HG03342 (cell line): ENCODE measurements at regions not wholly inside any gene's neighbourhood (a gene's known extent, or its start where the extent isn't known, plus 50 kb on each side); places are given as distances from the start of the nearest gene placed in this dataset.
"Not testable (repeated sequence)": the region's sequence is repeated elsewhere in the genome, so short reads cannot be mapped to it uniquely, and the experiment has no call there.

Source experiments
- ATAC-seq: cut with Tn5 transposase; IDR thresholded peaks from one replicate; pipeline ENCODE4 v1.9.1; 2021; ENCODE audit warnings: mild to moderate bottlenecking, moderate library complexity; ENCODE audit not compliant: unreplicated experiment

DNA sequence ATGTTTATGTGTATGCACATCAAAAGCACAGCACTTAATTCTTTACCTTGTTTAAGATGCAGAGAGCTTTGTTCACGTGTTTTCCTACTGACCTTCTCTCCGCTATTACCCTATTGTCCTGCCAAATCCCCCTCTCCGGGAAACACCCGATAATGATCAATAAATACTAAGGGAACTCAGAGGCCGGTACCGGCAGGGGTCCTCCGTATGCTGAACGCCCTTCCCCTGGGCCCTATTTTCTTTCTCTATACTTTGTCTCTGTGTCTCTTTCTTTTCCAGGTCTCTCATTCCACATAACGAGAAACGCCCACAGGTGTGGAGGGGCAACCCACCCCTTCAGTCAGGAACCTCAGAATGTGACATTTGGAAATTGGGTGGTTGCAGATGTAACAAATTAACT lies 160.1 kb downstream of the ADRA2C start:
- not testable (repeated sequence) for ATAC-seq

DNA sequence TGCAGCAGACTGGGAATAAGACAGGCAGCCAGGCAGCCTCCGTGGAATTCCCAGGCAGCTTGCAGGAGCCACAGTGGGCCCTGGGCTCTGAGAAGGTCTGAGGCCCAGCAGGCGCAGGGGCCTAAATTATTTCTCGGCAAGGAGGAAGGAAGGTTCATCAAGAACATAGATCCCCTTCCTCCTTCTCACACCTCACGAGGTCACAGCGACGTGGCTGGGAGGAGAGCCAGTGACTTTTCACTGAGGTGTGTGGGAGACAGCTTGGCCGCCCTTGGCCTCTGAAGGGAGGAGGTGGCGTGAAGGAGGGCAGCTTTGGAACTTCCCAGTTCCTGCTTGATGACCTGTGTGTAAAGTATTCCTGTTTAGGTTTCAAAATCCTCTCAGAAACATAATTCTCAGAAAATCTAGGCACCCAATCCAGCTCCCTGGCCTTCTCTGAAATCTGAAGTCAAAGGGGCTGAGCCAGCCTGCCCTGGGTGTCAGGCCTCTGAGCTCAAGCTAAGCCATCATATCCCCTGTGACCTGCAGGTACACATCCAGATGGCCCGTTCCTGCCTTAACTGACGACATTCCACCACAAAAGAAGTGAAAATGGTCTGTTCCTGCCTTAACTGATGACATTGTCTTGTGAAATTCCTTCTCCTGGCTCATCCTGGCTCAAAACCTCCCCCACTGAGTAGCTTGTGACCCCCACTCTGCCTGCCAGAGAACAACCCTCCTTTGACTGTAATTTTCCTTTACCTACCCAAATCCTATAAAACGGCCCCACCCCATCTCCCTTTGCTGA lies 161.0 kb downstream of the ADRA2C start:
- not testable (repeated sequence) for ATAC-seq

DNA sequence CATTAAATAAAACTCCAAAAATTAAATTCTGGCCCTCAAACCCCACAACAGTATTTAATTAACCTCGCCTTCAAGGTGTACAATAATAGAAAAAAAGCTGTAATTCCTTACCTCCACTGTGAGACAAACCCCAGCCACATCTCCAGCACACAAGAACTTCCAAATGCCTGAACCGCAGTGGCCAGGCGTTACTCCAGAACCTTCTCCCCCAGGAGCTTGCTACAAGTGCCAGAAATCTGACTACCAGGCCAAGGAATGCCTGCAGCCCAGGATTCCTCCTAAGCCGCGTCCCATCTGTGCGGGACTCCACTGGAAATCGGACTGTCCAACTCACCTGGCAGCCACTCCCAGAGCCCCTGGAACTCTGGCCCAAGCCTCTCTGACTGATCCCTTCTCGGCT lies 163.2 kb downstream of the ADRA2C start:
- not testable (repeated sequence) for ATAC-seq

DNA sequence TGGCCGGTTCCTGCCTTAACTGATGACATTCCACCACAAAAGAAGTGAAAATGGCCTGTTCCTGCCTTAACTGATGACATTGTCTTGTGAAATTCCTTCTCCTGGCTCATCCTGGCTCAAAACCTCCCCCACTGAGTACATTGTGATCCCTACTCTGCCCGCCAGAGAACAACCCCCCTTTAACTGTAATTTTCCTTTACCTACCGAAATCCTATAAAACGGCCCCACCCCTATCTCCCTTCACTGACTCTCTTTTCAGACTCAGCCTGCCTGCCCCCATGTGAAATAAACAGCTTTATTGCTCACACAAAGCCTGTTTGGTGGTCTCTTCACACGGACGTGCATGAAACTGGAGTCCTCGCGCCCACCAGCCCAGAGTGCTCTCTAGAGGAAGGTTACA lies 166.5 kb downstream of the ADRA2C start:
- ATAC-seq = not testable (repeated sequence)

DNA sequence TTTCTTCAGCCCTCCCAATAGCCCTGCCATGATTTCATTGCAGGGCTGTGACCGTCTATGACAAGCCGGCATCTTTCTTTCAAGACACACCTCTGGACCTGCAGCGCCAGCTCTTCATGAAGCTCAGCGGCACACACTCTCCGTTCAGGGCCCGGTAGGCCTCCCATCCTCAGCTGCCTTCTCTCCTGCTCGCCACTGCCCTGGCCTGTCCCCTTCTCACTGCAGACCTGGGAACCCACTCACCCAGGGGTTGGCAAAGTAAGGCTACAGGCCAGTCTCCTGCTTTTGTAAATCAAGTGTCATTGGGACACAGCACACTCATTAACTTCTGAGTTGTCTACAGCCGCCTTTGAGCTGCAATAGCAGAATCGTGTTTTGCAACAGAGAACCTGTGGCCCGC lies 169.2 kb downstream of the ADRA2C start:
- ATAC-seq = not testable (repeated sequence)

DNA sequence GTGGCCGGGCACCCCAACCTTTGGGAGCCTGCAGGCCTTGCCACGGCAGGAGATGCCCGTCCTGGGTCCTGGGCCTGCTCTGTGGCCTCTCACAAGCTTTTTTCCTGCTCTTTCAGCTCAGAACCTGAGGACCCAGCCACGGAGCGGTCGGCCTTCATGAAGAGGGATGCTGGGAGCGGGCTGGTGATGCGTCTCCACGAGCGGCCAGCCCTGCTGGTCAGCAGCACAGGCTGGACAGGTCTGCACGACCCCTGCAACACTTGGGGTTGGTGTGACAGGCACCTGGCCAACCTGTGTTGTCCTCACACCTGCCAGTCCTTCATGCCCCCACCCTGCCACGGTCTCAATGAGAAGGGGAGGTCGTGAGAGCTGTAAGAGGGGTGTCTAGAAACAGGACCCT lies 170.0 kb downstream of the ADRA2C start:
- no peak for ATAC-seq

DNA sequence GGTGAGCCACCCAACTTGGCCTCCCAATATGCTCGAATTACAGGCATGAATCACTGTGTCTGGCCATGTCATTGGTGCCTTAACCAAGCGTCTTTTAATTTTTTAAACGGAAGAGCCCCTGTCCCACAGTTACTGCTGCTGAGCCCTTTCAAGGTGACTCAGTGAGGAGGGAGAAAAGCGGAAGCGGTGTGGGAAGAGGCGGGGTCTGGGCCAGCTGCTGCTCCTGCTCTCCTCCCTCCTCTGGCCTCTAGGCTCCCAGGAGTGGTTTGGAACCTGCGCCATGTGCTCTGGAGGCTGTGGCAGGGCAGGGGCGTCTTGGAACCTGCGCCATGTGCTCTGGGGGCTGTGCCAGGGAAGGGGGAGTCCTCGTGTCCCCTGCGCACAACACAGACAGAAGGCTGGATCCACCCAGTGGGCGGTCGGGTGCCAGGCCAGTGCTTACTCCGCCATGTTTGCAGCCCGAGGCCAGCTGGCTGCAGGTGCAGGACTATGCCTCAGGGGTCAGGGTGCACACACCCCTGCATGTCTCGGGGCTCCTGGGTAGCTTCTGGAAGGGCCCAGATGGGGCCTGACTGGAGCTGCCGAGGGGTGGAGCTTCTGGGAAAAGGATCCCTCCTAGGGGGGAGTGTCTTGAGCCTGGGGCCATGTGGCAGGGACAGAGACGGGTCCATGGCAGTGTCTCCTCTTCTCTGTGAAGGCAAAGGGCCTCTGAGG lies 171.8 kb downstream of the ADRA2C start:
- ATAC-seq = not testable (repeated sequence)

DNA sequence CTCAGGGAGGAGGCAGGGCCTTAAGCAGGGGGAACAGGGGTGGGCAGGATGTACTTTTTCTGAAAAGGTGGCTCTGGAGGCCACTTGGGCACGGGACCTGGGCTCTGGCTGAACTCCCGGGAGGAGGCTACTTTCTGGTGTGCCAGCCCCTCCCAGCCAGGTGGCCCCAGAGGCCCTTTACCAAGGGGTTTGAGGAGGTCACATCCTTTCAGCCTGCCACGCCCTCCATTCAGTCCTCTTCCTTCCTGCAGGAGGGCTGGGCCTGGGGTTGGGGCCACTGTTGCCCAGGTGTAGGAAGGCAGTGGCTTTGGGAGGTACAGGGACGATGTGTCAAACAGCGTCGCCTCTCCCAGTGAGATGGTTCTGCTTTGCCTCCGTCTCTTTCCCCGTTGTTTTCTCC lies 172.5 kb downstream of the ADRA2C start:
- not testable (repeated sequence) for ATAC-seq

DNA sequence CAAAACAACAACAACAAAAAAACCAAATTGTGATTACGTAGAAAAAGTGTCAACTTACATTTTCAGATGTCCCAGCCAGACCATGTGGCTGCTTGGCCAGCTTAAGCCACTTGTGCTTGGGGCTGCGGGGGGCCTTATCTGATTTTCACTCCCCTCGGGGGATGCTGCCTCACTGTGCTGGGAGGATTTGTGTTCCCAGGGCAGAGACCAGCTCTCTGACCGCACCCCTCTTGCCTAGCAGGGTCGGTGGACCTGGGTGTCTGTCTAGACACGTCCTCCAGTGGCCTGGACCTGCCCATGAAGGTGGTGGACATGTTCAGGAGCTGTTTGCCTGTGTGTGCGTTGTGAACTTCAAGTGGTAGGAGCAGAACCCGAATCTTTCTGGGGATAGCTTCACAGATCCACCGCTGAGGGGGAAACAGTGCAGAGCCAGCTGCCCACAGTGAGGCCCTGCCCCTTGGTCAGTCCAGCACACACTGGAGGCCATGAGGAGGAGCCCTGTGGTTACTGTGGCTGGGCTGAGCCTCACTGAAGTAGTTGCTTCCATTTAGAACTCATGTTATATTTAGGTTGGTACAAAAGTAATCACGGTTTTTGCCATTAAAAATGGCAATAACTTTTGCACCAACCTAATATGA lies 173.9 kb downstream of the ADRA2C start:
- ATAC-seq = not testable (repeated sequence)

DNA sequence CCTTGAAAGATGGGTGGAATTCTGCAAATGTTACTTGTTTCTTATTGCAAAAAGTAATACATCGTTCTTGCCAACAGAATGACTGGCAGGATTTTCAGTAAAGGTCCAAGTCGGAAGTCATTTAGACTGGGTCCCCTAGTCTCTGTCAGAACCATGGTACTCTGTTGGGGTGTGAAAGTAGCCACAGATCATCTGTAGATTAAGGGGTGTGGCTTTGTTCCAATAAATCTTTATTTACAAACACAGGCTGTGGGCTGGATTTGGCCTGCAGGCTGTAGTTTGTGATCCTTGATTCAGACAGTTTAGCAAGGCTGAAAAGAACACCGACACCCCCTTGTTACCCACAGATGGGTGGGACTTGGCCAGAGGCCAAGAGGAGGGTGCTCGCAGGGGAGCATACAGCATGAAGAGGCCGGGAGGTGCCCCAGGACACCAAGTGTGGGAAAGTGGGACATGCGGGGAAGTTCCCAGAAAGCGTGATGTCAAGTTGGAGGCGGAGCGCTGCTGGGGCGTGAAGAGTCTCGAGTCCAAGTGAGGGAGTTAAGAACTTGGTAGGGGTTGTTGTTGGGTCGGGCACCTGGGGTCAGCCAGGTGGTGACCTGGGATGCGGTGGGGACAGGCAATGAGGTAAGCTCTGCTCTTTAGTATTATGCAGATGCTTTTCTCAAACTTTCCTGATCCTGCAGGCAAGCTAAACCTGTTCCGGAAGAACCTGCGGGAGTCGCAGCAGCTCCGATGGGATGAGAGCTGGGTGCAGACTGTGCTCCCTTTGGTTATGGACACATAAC lies 175.7 kb downstream of the ADRA2C start:
- not testable (repeated sequence) for ATAC-seq

DNA sequence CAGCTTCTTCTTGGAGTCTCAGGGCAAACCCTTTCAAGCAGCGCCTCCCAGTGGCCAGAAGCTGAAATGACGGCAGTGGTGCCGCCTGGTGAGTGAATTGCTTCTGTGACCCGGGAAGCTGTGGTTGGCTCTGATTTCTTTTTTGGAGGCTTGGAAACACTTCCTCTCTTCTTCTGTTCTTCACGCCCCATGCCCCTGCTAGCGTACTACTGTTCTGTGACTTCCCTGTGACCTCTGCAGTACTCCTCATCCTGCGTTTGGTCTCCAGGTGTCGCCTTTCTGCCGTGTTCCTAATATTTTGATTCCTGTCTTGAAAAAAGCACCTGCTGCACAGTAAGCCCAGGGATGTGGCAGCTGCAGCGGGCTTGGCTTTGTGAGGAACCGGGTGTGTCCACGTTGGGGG lies 176.4 kb downstream of the ADRA2C start:
- not testable (repeated sequence) for ATAC-seq

DNA sequence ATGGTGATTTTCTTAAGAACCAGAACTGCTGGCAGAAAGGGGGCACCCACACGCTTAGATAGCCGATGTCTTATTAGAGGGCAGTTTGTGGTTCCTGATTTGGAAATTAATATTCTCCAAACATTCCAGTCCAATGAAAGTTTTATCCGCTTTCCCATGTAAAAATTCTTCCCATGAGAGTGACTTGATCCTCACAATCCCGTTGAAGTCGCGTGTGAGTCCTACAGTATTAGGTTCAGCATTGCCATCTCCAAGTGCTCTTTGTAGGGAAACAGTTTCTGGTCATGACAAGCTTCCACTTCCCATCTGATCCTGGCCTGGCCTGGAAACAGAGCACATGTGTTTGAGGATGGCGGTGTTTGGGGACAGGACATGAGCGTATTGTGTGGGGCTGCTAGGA lies 176.9 kb downstream of the ADRA2C start:
- ATAC-seq = not testable (repeated sequence)

DNA sequence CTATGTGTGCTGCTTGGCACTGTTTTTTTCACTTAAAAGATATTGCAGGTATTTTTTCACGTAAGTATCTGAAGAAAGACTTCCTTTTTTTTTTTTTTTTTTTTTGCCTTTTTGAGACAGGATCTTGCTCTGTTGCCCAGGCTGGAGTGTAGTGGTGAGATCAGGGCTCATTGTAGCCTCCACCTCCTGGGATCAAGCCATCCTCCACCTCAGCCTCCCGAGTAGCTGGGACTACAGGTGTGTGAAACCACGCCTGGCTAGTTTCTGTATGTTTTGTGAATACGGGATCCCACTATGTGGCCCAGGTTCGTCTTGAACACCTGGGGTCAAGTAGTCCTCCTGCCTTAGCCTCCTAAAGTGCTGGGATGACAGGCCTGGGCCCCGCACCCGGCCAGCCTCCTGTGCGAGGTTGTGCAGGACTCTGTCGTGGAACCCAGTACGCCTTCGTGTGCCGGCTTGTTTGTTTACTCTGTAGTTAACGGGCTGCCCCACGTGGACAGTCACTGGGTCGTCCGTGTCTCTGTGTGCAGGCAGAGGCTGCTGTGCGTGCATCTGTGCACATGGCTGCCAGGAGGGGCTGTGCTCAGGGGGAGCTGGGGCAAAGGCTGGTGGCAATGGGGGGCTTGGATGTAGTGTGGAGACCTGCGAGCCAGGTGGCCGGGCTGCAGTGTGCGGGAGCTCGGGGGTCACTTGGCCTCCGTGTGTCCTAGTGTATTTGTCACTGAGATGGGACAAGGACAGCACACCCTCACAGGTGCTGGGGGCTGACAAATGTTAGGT lies 179.5 kb downstream of the ADRA2C start:
- no peak for ATAC-seq

DNA sequence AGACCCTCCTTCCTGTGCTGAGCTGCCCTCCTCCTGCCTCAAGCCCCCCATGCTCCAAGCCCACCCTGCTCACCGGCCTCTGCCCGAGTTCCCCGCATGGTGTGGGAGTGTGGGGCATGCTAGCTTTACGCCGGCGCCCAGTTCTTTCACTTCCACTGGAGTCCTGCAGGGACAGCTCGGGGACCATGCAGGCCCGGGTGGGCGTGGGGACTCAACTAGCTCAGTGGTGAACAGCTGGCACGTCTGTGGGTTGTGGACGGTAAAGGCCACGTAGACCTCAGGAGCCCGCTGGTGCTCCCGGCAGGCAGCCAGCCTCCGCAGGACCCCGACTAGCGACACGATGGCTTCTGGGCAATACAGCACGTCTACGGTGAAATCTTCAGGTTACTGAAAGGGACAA lies 180.4 kb downstream of the ADRA2C start:
- not testable (repeated sequence) for ATAC-seq

DNA sequence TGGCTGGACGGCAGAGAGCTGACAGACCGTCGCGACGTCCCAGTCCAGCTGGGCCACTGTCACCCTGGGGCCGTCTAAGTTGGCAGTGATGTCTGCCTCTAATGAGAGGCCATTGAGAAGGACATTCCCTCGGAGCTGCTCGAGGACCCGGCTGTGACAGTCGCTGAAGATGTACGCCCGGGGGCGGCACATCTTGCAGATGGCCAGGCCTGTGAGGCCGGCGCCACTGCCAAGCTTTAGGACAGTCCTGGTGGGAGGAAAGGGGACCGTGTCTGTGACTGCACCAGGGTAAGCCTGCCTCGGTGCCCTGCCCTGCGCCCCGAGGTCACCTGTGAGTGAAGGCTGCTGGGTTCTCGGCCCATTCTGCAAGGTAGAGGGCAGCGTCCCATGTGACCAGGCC lies 181.6 kb downstream of the ADRA2C start:
- ATAC-seq = not testable (repeated sequence)

DNA sequence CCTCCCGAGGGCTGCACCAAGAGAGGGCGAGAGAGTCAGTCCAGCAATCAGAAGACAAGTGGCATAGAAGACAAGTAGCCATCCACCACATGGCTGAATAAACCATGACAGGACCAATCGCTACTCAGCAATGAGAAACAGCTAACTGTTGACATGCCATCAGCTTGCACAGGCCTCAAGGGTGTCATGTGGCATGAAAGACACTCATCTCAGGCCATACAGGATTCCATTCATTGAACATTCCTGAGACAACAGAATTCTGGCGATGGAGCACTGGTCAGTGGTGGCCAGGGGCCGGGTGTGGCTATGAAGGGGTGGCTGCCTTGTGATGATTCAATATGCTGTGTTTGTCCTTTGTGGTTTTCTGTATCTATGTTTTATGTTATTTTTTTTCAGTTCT lies 182.0 kb downstream of the ADRA2C start:
- not testable (repeated sequence) for ATAC-seq

DNA sequence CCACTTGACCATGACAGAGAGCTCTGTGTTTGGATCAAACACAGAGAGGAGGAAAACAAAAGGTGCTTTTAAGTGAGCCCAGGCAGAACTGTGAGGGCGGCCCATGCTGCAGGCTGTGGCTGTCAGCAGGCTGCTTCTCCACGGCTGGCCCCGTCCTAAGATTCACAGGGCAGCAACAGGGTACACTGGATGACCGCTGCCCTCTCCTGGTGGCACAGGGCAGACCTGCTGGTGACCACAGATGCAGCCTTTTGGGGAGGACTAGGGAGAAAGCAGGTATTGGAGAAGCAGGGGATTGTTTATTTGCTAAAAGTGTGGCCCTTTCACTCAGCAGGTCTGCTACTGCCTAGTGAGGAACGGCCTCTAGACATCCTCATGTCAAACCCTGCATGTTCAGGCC lies 183.7 kb downstream of the ADRA2C start:
- ATAC-seq = not testable (repeated sequence)

DNA sequence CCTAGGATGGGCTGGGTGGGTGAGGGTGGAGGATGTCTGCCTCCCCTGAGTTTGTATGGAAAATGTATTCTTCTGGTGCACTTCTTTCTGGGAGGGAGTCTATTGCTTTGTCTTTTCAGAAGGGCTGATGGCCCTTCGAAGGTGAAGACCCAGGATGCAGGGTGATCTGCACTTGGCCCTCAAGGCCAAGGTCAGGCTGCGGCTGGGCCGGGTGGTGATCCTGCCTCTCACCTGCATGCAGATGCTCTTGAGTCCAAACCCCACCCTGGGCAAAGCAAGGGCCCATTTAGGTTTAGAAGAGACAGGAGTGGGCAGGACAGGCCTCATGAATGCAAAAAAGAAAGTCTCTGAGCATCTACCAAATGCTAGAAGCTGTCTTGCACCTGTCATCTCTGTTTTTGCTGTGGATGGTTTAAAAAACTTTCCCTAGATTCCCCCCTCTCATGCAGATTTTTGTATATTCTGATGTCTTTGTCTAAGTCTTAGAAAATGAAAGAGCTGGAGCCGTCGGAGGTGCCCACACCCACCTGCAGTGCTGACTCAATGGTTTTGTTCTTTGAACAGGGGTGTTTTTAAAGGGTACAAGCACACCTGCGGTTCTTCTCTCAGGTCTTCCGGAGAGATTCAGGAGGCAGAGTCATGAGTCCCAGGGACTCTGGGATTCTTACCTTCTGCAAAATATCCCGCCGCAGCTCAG lies 186.4 kb downstream of the ADRA2C start:
- ATAC-seq = not testable (repeated sequence)

DNA sequence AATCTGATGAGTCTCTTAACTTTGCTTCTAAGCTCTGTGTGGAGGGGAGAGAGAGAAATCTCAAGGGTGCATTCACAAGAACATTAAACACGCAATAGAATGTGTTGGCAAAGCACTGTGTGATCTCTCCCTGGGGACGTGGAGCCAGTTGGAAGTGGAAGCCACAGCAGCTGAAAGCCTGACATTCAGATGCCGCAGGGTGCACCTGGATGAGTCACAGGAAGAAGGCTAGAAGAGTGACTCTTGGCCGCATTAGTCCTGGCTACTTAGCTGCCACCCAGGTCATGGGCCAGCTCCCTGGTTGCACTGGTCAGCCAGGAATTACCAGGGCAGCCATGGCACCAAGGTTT lies 186.9 kb downstream of the ADRA2C start:
- not testable (repeated sequence) for ATAC-seq
